ENCODE measurements at regions not wholly inside any gene's neighbourhood (a gene's known extent, or its start where the extent isn't known, plus 50 kb on each side); places are given as distances from the start of the nearest gene placed in this dataset.

GRCh38 chr7:132034748-132035416 is 478.5 kb upstream of the PODXL start:
- Histone ChIP-seq H3K27ac (ENCODE audit: low read depth, low read length) (no peak overlapping the region), H3K27me3 (ENCODE audit: control insufficient read depth, insufficient read depth, low read length) (no peaks in the 10 kb centered on the region), H3K4me1 (ENCODE audit: control insufficient read depth, insufficient read depth, low read length) (peaks cover 9% of the 10 kb centered on the region), H3K36me3 (ENCODE audit: control insufficient read depth, insufficient read depth, low read length) (no peaks in the 10 kb centered on the region), H3K9me3 (ENCODE audit: control insufficient read depth, insufficient read depth, low read length) (no peaks in the 10 kb centered on the region), H3K4me3 (ENCODE audit: low read depth, low read length) (no peak overlapping the region)
- DNase-seq (ENCODE audit: low read depth in 4 of 6, low spot score in 6 of 6): no peak
- 87% methylated on average over 3 of the region's 6 CpGs for WGBS (ENCODE audit: insufficient coverage)

- H3K4me1 ChIP-seq (ENCODE audit: control insufficient read depth, insufficient read depth, low read length): peaks cover 7% of the 10 kb centered on the region
- WGBS (ENCODE audit: insufficient coverage): 100% methylated on average over 1 of the region's 2 CpGs
- no peak for DNase-seq (ENCODE audit: low read depth in 4 of 6, low spot score in 6 of 6)
- H3K4me3 ChIP-seq (ENCODE audit: low read depth, low read length): no peak overlapping the region
- no peaks in the 10 kb centered on the region for H3K36me3 ChIP-seq (ENCODE audit: control insufficient read depth, insufficient read depth, low read length)
- H3K27me3 ChIP-seq (ENCODE audit: control insufficient read depth, insufficient read depth, low read length): no peaks in the 10 kb centered on the region
- peak overlapping the region; percentile 2 for H3K27ac ChIP-seq (ENCODE audit: low read depth, low read length)
- no peaks in the 10 kb centered on the region for H3K9me3 ChIP-seq (ENCODE audit: control insufficient read depth, insufficient read depth, low read length)
Observed at GRCh38 chr7:132030883-132031282, 474.5 kb upstream of the PODXL start.

- H3K27ac ChIP-seq (ENCODE audit: low read depth, low read length): no peak overlapping the region
- H3K36me3 ChIP-seq (ENCODE audit: control insufficient read depth, insufficient read depth, low read length): no peaks in the 10 kb centered on the region
- peaks cover 4% of the 10 kb centered on the region for H3K4me1 ChIP-seq (ENCODE audit: control insufficient read depth, insufficient read depth, low read length)
- WGBS (ENCODE audit: insufficient coverage): 14% methylated on average over 1 of the region's 3 CpGs
- no peaks in the 10 kb centered on the region for H3K27me3 ChIP-seq (ENCODE audit: control insufficient read depth, insufficient read depth, low read length)
- DNase-seq (ENCODE audit: low read depth in 4 of 6, low spot score in 6 of 6): peak in 5 of 6 donors; percentile 66 to 93 (median 78)
- H3K4me3 ChIP-seq (ENCODE audit: low read depth, low read length): no peak overlapping the region
- no peaks in the 10 kb centered on the region for H3K9me3 ChIP-seq (ENCODE audit: control insufficient read depth, insufficient read depth, low read length)
Observed at GRCh38 chr7:132030086-132030568, 473.7 kb upstream of the PODXL start.

GRCh38 chr7:132029369-132030085 is 473.1 kb upstream of the PODXL start:
- peak in 5 of 6 donors; percentile 32 to 80 (median 50) for DNase-seq (ENCODE audit: low read depth in 4 of 6, low spot score in 6 of 6)
- H3K4me1 ChIP-seq (ENCODE audit: control insufficient read depth, insufficient read depth, low read length): peaks cover 4% of the 10 kb centered on the region
- H3K27me3 ChIP-seq (ENCODE audit: control insufficient read depth, insufficient read depth, low read length): no peaks in the 10 kb centered on the region
- H3K4me3 ChIP-seq (ENCODE audit: low read depth, low read length): no peak overlapping the region
- no peaks in the 10 kb centered on the region for H3K36me3 ChIP-seq (ENCODE audit: control insufficient read depth, insufficient read depth, low read length)
- WGBS (ENCODE audit: insufficient coverage): 80% methylated on average over 1 of the region's 6 CpGs
- no peaks in the 10 kb centered on the region for H3K9me3 ChIP-seq (ENCODE audit: control insufficient read depth, insufficient read depth, low read length)
- H3K27ac ChIP-seq (ENCODE audit: low read depth, low read length): peak overlapping the region; percentile 48

GRCh38 chr7:132028144-132028920 is 471.9 kb upstream of the PODXL start:
- WGBS (ENCODE audit: insufficient coverage): 75% methylated on average over 3 of the region's 7 CpGs

GRCh38 chr7:132024290-132024689 is 467.9 kb upstream of the PODXL start:
- Histone ChIP-seq H3K4me1 (ENCODE audit: control insufficient read depth, insufficient read depth, low read length) (peaks cover 4% of the 10 kb centered on the region), H3K9me3 (ENCODE audit: control insufficient read depth, insufficient read depth, low read length) (no peaks in the 10 kb centered on the region), H3K27ac (ENCODE audit: low read depth, low read length) (no peak overlapping the region), H3K27me3 (ENCODE audit: control insufficient read depth, insufficient read depth, low read length) (no peaks in the 10 kb centered on the region), H3K36me3 (ENCODE audit: control insufficient read depth, insufficient read depth, low read length) (no peaks in the 10 kb centered on the region), H3K4me3 (ENCODE audit: low read depth, low read length) (no peak overlapping the region)
- DNase-seq (ENCODE audit: low read depth in 4 of 6, low spot score in 6 of 6): no peak
- WGBS (ENCODE audit: insufficient coverage): 67% methylated on average over 3 of the region's 6 CpGs

More at GRCh38 chr7:132028144-132028920, 471.9 kb upstream of the PODXL start:
- no peaks in the 10 kb centered on the region for H3K9me3 ChIP-seq (ENCODE audit: control insufficient read depth, insufficient read depth, low read length)
- no peaks in the 10 kb centered on the region for H3K36me3 ChIP-seq (ENCODE audit: control insufficient read depth, insufficient read depth, low read length)
- no peak overlapping the region for H3K4me3 ChIP-seq (ENCODE audit: low read depth, low read length)
- H3K4me1 ChIP-seq (ENCODE audit: control insufficient read depth, insufficient read depth, low read length): peaks cover 9% of the 10 kb centered on the region
- no peaks in the 10 kb centered on the region for H3K27me3 ChIP-seq (ENCODE audit: control insufficient read depth, insufficient read depth, low read length)
- DNase-seq (ENCODE audit: low read depth in 4 of 6, low spot score in 6 of 6): no peak
- no peak overlapping the region for H3K27ac ChIP-seq (ENCODE audit: low read depth, low read length)

- Histone ChIP-seq H3K9me3 (ENCODE audit: control insufficient read depth, insufficient read depth, low read length) (no peaks in the 10 kb centered on the region), H3K36me3 (ENCODE audit: control insufficient read depth, insufficient read depth, low read length) (no peaks in the 10 kb centered on the region), H3K27me3 (ENCODE audit: control insufficient read depth, insufficient read depth, low read length) (no peaks in the 10 kb centered on the region), H3K4me3 (ENCODE audit: low read depth, low read length) (no peak overlapping the region), H3K27ac (ENCODE audit: low read depth, low read length) (no peak overlapping the region), H3K4me1 (ENCODE audit: control insufficient read depth, insufficient read depth, low read length) (peaks cover 8% of the 10 kb centered on the region)
- DNase-seq (ENCODE audit: low read depth in 4 of 6, low spot score in 6 of 6): peak in 4 of 6 donors; percentile 33 to 81 (median 52)
Observed at GRCh38 chr7:132023466-132023865, 467.0 kb upstream of the PODXL start.

- no peaks in the 10 kb centered on the region for H3K36me3 ChIP-seq (ENCODE audit: control insufficient read depth, insufficient read depth, low read length)
- peaks cover 8% of the 10 kb centered on the region for H3K4me1 ChIP-seq (ENCODE audit: control insufficient read depth, insufficient read depth, low read length)
- no peak overlapping the region for H3K4me3 ChIP-seq (ENCODE audit: low read depth, low read length)
- H3K9me3 ChIP-seq (ENCODE audit: control insufficient read depth, insufficient read depth, low read length): no peaks in the 10 kb centered on the region
- WGBS (ENCODE audit: insufficient coverage): no CpG with 5 or more reads among the region's 1 CpG
- no peak for DNase-seq (ENCODE audit: low read depth in 4 of 6, low spot score in 6 of 6)
- H3K27me3 ChIP-seq (ENCODE audit: control insufficient read depth, insufficient read depth, low read length): no peaks in the 10 kb centered on the region
- no peak overlapping the region for H3K27ac ChIP-seq (ENCODE audit: low read depth, low read length)
Observed at GRCh38 chr7:132022188-132022587, 465.8 kb upstream of the PODXL start.

GRCh38 chr7:132019703-132020102 is 463.3 kb upstream of the PODXL start:
- peak in 4 of 6 donors; percentile 36 to 87 (median 56) for DNase-seq (ENCODE audit: low read depth in 4 of 6, low spot score in 6 of 6)
- peaks cover 3% of the 10 kb centered on the region for H3K9me3 ChIP-seq (ENCODE audit: control insufficient read depth, insufficient read depth, low read length)
- no peak overlapping the region for H3K4me3 ChIP-seq (ENCODE audit: low read depth, low read length)
- no peaks in the 10 kb centered on the region for H3K36me3 ChIP-seq (ENCODE audit: control insufficient read depth, insufficient read depth, low read length)
- H3K27me3 ChIP-seq (ENCODE audit: control insufficient read depth, insufficient read depth, low read length): no peaks in the 10 kb centered on the region
- 57% methylated on average over 1 of the region's 1 CpG for WGBS (ENCODE audit: insufficient coverage)
- no peak overlapping the region for H3K27ac ChIP-seq (ENCODE audit: low read depth, low read length)
- H3K4me1 ChIP-seq (ENCODE audit: control insufficient read depth, insufficient read depth, low read length): peaks cover 8% of the 10 kb centered on the region

All from spinal cord (tissue), 9 donors.